ENCODE measurements at regions not wholly inside any gene's neighbourhood (a gene's known extent, or its start where the extent isn't known, plus 50 kb on each side); places are given as distances from the start of the nearest gene placed in this dataset.

DNA sequence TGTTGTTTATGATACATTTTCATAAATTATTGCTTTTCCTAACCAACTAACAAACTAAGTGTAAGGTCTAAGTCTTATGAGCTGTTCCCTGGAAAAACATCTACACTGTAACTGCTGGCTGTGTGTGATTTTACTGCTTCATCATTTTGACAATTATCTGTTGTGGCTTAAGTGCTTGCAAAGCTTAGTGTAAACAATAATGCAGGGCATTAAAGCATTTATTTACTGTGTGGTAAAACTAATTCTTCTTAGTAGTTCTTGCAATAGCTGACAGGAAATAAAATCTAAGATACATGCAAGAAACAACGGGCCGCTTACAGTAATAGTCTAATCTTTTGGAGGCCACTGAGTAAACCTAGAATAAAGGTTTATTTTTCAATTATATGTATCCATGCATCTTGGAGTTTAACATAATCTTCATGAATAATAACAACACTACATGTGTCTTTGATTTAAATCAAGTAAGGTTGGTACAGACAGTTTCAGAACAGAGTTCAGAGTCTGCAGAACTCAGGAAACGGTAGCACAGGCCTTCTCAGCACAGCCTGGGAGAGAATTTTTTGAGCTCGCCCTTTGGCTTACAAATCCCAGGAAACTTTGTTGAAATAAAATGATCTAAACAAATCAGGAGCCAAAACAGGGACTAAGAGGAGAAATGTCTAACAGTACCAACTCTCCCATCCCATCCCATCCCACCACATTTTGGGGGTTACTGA is 473.1 kb downstream of the NR2F1-AS1 start:
- H3K9ac ChIP-seq (ENCODE audit: low read length), result no peak overlapping the region
- H3K4me2 ChIP-seq (replicated peaks; ENCODE audit: low read depth, low read length, poor library complexity, severe bottlenecking), result no peak overlapping the region
- TF ChIP-seq EZH2 (IDR thresholded peaks at IDR 0.05; ENCODE audit: borderline replicate concordance, insufficient read depth, low read depth, low read length, poor library complexity, severe bottlenecking), result no peak
- TF ChIP-seq, protein P1, sequence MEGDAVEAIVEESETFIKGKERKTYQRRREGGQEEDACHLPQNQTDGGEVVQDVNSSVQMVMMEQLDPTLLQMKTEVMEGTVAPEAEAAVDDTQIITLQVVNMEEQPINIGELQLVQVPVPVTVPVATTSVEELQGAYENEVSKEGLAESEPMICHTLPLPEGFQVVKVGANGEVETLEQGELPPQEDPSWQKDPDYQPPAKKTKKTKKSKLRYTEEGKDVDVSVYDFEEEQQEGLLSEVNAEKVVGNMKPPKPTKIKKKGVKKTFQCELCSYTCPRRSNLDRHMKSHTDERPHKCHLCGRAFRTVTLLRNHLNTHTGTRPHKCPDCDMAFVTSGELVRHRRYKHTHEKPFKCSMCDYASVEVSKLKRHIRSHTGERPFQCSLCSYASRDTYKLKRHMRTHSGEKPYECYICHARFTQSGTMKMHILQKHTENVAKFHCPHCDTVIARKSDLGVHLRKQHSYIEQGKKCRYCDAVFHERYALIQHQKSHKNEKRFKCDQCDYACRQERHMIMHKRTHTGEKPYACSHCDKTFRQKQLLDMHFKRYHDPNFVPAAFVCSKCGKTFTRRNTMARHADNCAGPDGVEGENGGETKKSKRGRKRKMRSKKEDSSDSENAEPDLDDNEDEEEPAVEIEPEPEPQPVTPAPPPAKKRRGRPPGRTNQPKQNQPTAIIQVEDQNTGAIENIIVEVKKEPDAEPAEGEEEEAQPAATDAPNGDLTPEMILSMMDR (IDR thresholded peaks at IDR 0.05), result no peak
- H3K36me3 ChIP-seq (replicated peaks in 1 of 2; ENCODE audit: control extremely low read depth in 1 of 2, control insufficient read depth in 1 of 2, extremely low read depth in 1 of 2, insufficient read depth in 2 of 2, low read length in 1 of 2), result no peaks in the 10 kb centered on the region
- intact Hi-C loops (cut with micrococcal nuclease), result no loop called here
- H3K4me3 Mint-ChIP-seq, result no peak overlapping the region
- no peak for DNase-seq
- H3K9me3 Mint-ChIP-seq (ENCODE audit: insufficient read depth), result no peaks in the 10 kb centered on the region
- no peaks in the 10 kb centered on the region for H3K79me2 ChIP-seq (ENCODE audit: control insufficient read depth, insufficient read depth, low read length)
- no peaks in the 10 kb centered on the region for H3K27me3 Mint-ChIP-seq
- no CpG with 5 or more reads among the region's 4 CpGs for WGBS (ENCODE audit: insufficient coverage)
- H3K27ac ChIP-seq (ENCODE audit: low read length in 2 of 2), result no peak overlapping the region
- H3K4me3 ChIP-seq (ENCODE audit: control extremely low read depth in 1 of 5, extremely low read depth in 1 of 5, insufficient read depth in 1 of 5, low read depth in 2 of 5, low read length in 4 of 5), result no peak overlapping the region
- ChIA-PET CTCF (no interaction called here), POLR2A (no interaction called here)
- no peaks in the 10 kb centered on the region for H3K9me3 ChIP-seq (ENCODE audit: control extremely low read depth in 1 of 3, control insufficient read depth in 2 of 3, insufficient read depth in 1 of 3, low read length in 2 of 3)
- H3K4me1 Mint-ChIP-seq, result no peaks in the 10 kb centered on the region
- H3K27ac Mint-ChIP-seq, result no peak overlapping the region
- H4K20me1 ChIP-seq (ENCODE audit: control insufficient read depth, insufficient read depth, low read length, poor library complexity, severe bottlenecking), result no peaks in the 10 kb centered on the region
- no peaks in the 10 kb centered on the region for H3K27me3 ChIP-seq (replicated peaks in 1 of 4; ENCODE audit: control extremely low read depth in 1 of 4, control insufficient read depth in 3 of 4, insufficient read depth in 4 of 4, low read length in 3 of 4)
- no peaks in the 10 kb centered on the region for H3K4me1 ChIP-seq (ENCODE audit: control insufficient read depth in 2 of 2, insufficient read depth in 2 of 2, low read length in 2 of 2)
- ATAC-seq (ENCODE audit: low read depth), result no peak
- no peak overlapping the region for H2AFZ ChIP-seq (ENCODE audit: insufficient read depth, low read depth, low read length, poor library complexity, severe bottlenecking)

GRCh38 chr5:93107141-93107540 is 473.9 kb downstream of the NR2F1-AS1 start:
- Mint-ChIP-seq H3K27me3 (no peaks in the 10 kb centered on the region), H3K27ac (no peak overlapping the region), H3K9me3 (ENCODE audit: insufficient read depth) (no peaks in the 10 kb centered on the region), H3K4me3 (no peak overlapping the region), H3K4me1 (no peaks in the 10 kb centered on the region)
- no peaks in the 10 kb centered on the region for H3K36me3 ChIP-seq (replicated peaks in 1 of 2; ENCODE audit: control extremely low read depth in 1 of 2, control insufficient read depth in 1 of 2, extremely low read depth in 1 of 2, insufficient read depth in 2 of 2, low read length in 1 of 2)
- CTCF ChIA-PET, result no interaction called here
- no peak overlapping the region for H3K9ac ChIP-seq (ENCODE audit: low read length)
- H3K9me3 ChIP-seq (ENCODE audit: control extremely low read depth in 1 of 3, control insufficient read depth in 2 of 3, insufficient read depth in 1 of 3, low read length in 2 of 3), result no peaks in the 10 kb centered on the region
- no peak overlapping the region for H3K27ac ChIP-seq (ENCODE audit: low read length in 2 of 2)
- no peak overlapping the region for H2AFZ ChIP-seq (ENCODE audit: insufficient read depth, low read depth, low read length, poor library complexity, severe bottlenecking)
- no peaks in the 10 kb centered on the region for H3K27me3 ChIP-seq (replicated peaks in 1 of 4; ENCODE audit: control extremely low read depth in 1 of 4, control insufficient read depth in 3 of 4, insufficient read depth in 4 of 4, low read length in 3 of 4)
- ATAC-seq (ENCODE audit: low read depth) (no peak), DNase-seq (no peak)
- H3K4me1 ChIP-seq (ENCODE audit: control insufficient read depth in 2 of 2, insufficient read depth in 2 of 2, low read length in 2 of 2), result no peaks in the 10 kb centered on the region
- intact Hi-C loops (cut with micrococcal nuclease), result no loop called here
- H3K4me2 ChIP-seq (replicated peaks; ENCODE audit: low read depth, low read length, poor library complexity, severe bottlenecking), result no peak overlapping the region
- no peak overlapping the region for H3K4me3 ChIP-seq (ENCODE audit: control extremely low read depth in 1 of 5, extremely low read depth in 1 of 5, insufficient read depth in 1 of 5, low read depth in 2 of 5, low read length in 4 of 5)
- H4K20me1 ChIP-seq (ENCODE audit: control insufficient read depth, insufficient read depth, low read length, poor library complexity, severe bottlenecking), result no peaks in the 10 kb centered on the region
- TF ChIP-seq, protein P1 (IDR thresholded peaks at IDR 0.05), result no peak
- TF ChIP-seq EZH2 (IDR thresholded peaks at IDR 0.05; ENCODE audit: borderline replicate concordance, insufficient read depth, low read depth, low read length, poor library complexity, severe bottlenecking), result no peak
- no CpG with 5 or more reads among the region's 1 CpG for WGBS (ENCODE audit: insufficient coverage)
- no peaks in the 10 kb centered on the region for H3K79me2 ChIP-seq (ENCODE audit: control insufficient read depth, insufficient read depth, low read length)
- POLR2A ChIA-PET, result no interaction called here

All from B cell (primary cell).